Thyroid gland (tissue), 4 donors: ENCODE measurements at regions not wholly inside any gene's neighbourhood (a gene's known extent, or its start where the extent isn't known, plus 50 kb on each side); places are given as distances from the start of the nearest gene placed in this dataset.

Experiments used
- CTCF ChIP-seq, 6 experiments: fragments of 200-600 bp in 3 of 6; fragments of 450-650 bp in 3 of 6; sonication (generic) in 3 of 6; IDR thresholded peaks; one replicate each; pipeline ENCODE4 v1.5.1; 2016 to 2019; ENCODE audit warnings: antibody characterized with exemption in 6 of 6, mild to moderate bottlenecking in 2 of 6, inconsistent platforms in 1 of 6, moderate library complexity in 1 of 6
- POLR2A ChIP-seq, 2 donors: fragments of 450-650 bp; IDR thresholded peaks; one replicate each; pipeline ENCODE4 v1.6.1; 2017; ENCODE audit warnings: antibody characterized with exemption in 2 of 2, mild to moderate bottlenecking in 2 of 2, moderate library complexity in 1 of 2

GRCh38 chr3:182728238-182728637 is 65.1 kb upstream of the ATP11B start:
- no peak for TF ChIP-seq CTCF (IDR thresholded peaks at IDR 0.05)
- TF ChIP-seq POLR2A (IDR thresholded peaks at IDR 0.05): no peak
